ENCODE measurements at regions not wholly inside any gene's neighbourhood (a gene's known extent, or its start where the extent isn't known, plus 50 kb on each side); places are given as distances from the start of the nearest gene placed in this dataset.
"Not testable (repeated sequence)": the region's sequence is repeated elsewhere in the genome, so short reads cannot be mapped to it uniquely, and the experiment has no call there.

GRCh38 chr22:26933105-26933590, 275.8 kb downstream of the MIAT start:
- DNase-seq: no peak

DNA sequence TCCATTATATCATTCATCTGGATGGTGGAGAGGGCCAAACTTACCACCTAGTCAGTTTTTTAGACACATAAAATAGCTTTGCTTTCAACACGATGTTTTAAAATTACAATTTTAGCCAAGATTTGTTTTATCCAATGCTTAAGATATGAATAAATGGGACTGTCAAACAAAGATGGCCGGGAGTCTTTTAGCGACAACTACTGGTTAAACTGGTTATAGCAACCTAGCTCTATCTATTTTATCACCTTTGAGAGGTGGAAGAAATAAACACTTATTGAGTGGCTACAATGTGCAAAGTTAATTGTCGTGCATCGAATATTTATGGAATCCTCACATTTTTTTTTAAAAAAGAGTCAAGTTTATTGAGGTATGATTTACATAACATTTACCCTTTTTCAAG, 279.8 kb downstream of the MIAT start:
- DNase-seq: no peak

DNA sequence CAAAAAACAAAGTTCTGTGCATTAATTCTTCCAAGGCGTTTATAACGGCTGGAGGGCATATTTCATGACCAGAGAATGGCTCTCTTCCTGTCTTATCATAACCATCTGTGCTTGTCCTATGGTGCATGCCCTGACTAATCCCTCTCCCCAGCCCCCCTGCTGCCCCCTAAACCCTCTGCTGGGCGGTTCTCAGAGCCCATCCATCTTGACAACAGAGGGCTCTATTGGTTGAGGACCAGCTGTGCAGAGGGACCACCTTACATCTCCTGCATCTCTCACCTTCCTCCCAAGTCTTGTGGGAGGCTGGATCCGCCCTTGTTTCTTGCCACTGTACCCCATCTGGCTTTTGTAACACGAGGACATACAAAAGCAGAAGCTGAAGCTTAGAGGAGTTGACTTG, 282.1 kb downstream of the MIAT start:
- no peak for DNase-seq

DNA sequence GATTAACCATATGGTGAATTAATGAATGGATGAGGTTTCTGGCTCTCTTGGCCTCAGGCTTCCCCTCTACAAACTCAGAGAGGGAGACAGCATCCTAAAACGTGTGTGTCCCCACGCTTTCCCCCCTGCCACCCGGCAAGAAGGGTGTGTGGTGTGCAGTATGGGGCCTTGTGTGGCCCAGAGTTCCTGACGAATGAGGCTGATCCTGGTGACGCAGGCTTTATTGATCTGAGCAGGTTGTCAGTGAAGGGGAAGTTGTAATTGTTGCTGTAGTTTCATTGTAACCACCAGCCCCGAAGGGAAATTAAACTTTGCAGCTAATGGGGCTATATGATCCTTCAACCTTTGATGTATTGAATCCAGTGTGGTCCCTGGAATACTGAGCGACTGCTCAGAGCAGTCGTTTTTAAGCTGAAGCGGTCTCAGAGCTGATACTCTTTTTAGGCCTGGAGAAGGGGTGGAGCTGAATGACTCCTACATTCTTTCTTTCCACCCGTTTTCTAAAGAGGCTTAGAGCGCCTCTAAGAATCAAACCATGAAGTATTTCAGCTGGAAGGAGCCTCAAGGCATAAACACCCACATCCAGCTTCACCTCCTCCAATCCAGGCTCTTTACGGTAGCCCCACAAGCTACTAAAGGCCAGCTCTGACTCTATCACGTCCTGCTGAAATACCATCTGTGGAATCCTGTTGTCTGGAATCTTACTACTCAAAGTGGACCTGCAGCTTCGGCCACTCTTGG, 284.7 kb downstream of the MIAT start:
- no peak for DNase-seq

- no peak for DNase-seq
Observed at GRCh38 chr22:26942637-26942957, 285.2 kb downstream of the MIAT start.

DNA sequence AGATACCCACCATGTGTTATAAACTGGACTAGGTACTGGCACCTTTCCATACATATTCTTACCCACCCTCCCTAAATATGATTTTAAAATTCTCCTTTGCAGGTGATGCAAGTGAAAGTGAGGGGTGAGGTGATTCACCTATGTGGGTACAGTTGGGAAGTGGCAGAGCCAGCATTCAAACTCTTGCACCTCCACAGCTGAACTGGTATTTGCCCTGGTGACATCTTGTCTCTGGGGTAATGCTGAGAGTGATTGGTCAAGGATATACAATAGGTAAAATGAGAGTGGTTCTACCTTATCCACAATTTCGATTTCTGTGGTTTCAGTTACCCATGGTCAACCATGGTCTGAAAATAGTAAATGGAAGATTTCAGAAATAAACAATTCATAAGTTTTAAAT, 288.2 kb downstream of the MIAT start:
- DNase-seq: no peak

- no peak for DNase-seq
Observed at GRCh38 chr22:26949193-26949592, 291.8 kb downstream of the MIAT start.

DNA sequence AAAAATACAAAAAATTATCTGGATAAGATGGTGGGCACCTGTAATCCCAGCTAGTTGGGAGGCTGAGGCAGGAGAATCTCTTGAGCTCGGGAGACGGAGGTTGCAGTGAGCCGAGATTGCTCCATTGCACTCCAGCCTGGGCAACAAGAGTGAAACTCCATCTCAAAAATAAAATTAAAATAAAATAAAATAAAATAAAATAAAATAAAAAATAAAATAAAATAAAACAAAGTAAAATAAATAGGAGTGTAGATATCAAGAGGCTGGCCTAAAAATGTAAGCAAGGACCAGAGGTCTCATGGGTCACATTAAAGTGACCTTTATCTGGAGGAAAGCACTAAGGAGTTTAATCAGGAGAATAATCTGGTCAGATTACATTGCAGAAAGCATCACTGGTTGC, 293.8 kb downstream of the MIAT start:
- not testable (repeated sequence) for DNase-seq

DNA sequence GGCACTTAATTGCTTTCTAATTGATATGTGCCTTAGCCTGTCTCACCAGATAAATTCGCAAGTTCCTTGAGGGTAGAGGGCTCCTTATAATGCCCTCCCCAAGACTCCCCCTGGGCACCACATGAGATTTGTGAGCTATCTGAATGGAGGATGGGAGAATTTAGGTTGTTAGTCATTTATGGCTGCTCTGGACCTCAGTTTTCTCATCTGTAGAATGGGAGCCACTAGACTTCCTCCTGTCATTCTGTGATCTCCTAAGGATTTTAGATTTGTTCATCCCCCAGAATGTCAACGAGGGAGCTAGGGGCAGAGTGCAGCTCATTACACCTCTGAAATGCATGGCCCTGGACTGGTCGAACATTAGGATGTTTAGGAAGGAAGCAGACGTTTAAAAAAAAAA, 294.6 kb downstream of the MIAT start:
- DNase-seq: no peak

DNA sequence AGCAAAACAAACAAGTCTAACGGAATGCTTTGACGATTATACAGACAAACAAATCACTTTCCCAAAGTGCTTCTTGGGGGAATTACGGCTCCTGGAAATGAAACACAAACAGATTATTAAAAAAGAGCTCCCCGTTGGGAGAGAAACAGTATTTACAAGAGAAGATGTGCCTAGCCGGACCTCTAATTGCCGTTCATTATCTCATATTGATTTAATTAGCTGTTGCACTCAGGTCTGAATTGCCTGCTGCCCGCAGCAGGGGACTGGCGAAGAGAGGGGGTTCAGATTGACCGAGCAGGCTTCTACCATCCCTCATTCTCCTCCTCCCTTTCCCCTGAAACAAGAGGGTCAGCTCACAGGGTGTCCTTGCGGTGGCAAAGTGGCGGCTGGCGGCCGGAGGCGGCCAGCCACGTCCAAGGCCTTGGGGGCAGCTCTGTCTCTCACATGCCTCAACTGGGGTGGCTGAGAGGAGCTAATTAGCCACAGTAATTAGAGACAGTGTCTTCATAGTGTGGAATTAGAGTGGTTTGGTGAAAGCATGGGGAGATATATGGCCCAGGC, 295.1 kb downstream of the MIAT start:
- no peak for DNase-seq

- DNase-seq: no peak
Observed at GRCh38 chr22:26953012-26953883, 295.9 kb downstream of the MIAT start.

DNA sequence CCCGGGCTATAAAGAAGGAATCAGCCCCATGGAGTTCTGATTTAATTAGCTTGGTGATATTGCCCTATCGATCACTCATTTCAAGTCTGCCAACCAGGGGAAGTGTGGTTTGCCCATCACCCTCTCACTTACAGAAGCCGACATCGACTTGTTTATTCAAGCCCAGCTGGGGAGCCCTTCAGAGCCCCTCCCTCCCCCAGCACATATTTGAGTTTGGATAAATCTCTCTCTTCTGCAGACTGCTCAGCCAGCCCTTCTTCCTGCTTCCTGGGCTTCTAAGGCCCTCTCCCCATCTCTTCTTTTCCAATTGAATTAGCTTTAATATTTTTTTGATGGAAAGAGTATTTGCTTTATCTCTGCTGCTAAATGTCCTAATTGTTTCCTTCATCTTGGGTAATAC, 299.0 kb downstream of the MIAT start:
- peak; percentile 69 for DNase-seq

GRCh38 chr22:26957176-26957575, 299.8 kb downstream of the MIAT start:
- DNase-seq: no peak

DNA sequence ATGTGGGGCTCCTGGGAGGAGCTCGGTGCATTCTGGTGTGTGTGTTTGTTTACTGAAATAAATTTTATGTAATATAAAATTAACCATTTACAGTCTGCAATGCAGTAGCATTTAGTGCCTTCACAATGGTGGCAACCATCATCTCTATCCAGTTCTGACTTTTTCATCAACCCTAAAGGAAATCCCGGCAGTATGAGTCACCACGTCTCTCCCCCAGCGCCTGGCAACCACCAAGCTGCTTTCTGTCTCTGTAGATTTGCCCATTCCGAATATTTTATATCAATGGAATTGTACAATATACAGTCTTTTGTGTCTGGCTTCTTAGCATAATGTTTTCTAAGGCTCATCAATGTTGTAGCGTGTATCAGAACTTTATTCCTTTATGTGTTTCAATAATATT, 300.5 kb downstream of the MIAT start:
- DNase-seq: no peak

GRCh38 chr22:26958378-26958777, 301.0 kb downstream of the MIAT start:
- DNase-seq: no peak

DNA sequence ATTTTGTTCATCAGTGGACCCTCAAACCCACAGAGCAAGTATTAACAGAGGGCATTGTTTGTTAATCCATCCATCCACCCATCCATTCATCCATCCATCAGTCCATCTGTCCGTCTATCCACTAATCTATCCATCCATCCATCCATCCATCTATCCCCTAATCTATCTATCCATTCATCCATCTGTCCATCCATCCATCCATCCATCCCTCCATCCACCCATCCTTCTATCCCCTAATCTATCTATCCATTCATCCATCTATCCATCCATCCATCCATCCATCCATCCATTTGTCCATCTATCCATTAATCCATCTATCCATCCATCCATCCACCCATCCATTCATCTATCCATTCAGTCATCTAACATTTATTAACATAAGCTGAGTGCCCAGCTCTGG, 307.3 kb downstream of the MIAT start:
- no peak for DNase-seq

- no peak for DNase-seq
Observed at GRCh38 chr22:26967282-26967681, 309.9 kb downstream of the MIAT start.

DNA sequence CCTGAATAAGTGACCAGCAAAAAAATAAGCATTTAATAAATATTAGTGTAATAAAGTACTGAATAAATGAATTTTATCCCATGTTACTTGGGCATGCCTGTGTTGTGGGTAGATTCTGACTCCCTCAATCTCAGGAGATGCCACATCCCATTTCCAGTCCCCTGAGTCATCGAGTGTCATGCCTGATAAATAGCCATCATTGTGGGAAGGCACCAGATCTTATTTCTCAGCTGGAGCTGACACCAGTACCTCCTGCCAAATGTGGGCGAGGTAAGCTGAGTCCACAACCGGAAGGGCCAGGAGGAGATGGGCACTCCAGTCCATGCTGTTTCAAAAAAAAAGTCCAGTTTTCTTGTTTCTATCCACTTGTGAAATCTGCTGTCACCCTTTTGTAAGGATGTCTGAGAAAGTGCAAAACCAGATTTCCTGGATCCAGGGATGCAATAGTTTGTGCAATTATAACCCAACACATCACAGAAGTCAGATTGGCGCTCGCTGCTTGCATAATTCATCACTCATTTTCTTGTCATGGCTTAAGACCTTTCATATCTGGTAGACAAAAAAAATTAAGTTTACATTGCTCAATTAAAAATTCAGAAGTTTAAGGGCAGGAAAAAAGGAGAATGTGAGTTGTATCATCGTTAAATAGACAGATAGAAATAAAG, 311.6 kb downstream of the MIAT start:
- DNase-seq: no peak

DNA sequence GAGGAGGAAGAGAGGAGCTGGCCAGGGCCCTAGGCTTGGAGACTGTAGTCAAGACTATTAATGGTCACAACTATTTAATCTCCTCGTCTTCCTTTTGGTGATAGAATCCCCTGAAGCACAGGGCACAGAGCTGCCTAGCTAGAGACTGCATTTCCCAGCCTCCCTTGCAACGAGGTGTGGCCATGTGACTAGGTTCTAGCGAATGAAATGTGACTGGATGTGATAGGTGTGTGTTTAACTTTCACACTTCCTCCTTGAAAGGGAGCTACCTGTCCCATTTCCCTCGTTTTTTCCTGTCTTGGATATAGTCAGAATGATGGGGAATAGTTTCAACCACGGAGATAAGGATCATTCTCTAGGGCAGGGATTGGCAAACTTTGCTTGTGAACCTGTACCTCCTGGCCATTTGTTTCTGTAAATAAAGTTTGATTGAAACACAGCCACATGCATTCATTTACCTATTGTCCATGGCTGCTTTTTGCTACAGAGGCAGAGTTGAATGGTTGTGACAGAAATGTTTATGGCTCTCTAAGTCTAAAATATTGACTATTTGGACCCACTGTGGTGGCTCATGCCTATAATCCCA, 313.5 kb downstream of the MIAT start:
- DNase-seq: no peak

- no peak for DNase-seq
Observed at GRCh38 chr22:26972286-26972685, 314.9 kb downstream of the MIAT start.

DNA sequence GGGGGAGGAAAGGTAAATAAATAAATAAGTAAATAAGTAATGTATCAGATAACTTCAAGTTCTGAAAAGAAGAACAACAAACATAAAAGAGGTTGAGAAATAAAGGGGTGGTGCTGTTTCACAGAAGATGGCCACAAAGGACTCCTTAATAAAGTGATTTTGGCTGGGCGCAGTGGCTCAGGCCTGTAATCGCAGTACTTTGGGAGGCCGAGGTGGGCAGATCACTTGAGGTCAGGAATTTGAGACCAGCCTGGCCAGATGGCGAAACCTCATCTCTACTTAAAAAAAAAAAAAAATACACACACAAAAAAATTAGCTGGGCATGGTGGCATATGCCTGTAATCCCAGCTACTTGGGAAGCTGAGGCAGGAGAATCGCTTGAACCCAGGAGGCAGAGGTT, 315.5 kb downstream of the MIAT start:
- not testable (repeated sequence) for DNase-seq

- DNase-seq: no peak
Observed at GRCh38 chr22:26974034-26974433, 316.6 kb downstream of the MIAT start.
